ENCODE measurements at regions not wholly inside any gene's neighbourhood (a gene's known extent, or its start where the extent isn't known, plus 50 kb on each side); places are given as distances from the start of the nearest gene placed in this dataset.

GRCh38 chr1:69312055-69312732 is 255.5 kb upstream of the LRRC7 start:
- Mint-ChIP-seq H3K27ac (no peak overlapping the region), H3K27me3 (no peaks in the 10 kb centered on the region), H3K4me3 (no peak overlapping the region), H3K36me3 (ENCODE audit: low read depth) (no peaks in the 10 kb centered on the region), H3K9me3 (peaks cover 4% of the 10 kb centered on the region), H3K4me1 (no peaks in the 10 kb centered on the region)
- intact Hi-C loops (cut with micrococcal nuclease), result no loop called here
- DNase-seq (no peak), ATAC-seq (ENCODE audit: low read depth) (no peak)
- CTCF ChIA-PET, result no interaction called here
- POLR2A ChIA-PET, result no interaction called here
- no peak for TF ChIP-seq CTCF (IDR thresholded peaks at IDR 0.05)

GRCh38 chr1:69313118-69313517 is 254.6 kb upstream of the LRRC7 start:
- Mint-ChIP-seq H3K27ac (no peak overlapping the region), H3K36me3 (ENCODE audit: low read depth) (no peaks in the 10 kb centered on the region), H3K27me3 (no peaks in the 10 kb centered on the region), H3K4me1 (no peaks in the 10 kb centered on the region), H3K4me3 (no peak overlapping the region), H3K9me3 (peaks cover 4% of the 10 kb centered on the region)
- TF ChIP-seq CTCF (IDR thresholded peaks at IDR 0.05), result no peak
- DNase-seq (no peak), ATAC-seq (ENCODE audit: low read depth) (no peak)
- intact Hi-C loops (cut with micrococcal nuclease), result no loop called here
- ChIA-PET POLR2A (no interaction called here), CTCF (no interaction called here)

- Mint-ChIP-seq H3K27ac (no peak overlapping the region), H3K27me3 (no peaks in the 10 kb centered on the region), H3K36me3 (ENCODE audit: low read depth) (no peaks in the 10 kb centered on the region), H3K4me3 (no peak overlapping the region), H3K9me3 (peaks cover 4% of the 10 kb centered on the region), H3K4me1 (no peaks in the 10 kb centered on the region)
- ChIA-PET CTCF (no interaction called here), POLR2A (no interaction called here)
- no peak for DNase-seq
- no peak for ATAC-seq (ENCODE audit: low read depth)
- intact Hi-C loops (cut with micrococcal nuclease), result no loop called here
- TF ChIP-seq CTCF (IDR thresholded peaks at IDR 0.05), result no peak
Measured at GRCh38 chr1:69315416-69315815, 252.3 kb upstream of the LRRC7 start.

- POLR2A ChIA-PET, result no interaction called here
- no peak for ATAC-seq (ENCODE audit: low read depth)
- H3K4me1 Mint-ChIP-seq, result no peaks in the 10 kb centered on the region
- DNase-seq, result no peak
- intact Hi-C loops (cut with micrococcal nuclease), result no loop called here
- H3K4me3 Mint-ChIP-seq, result no peak overlapping the region
- H3K27me3 Mint-ChIP-seq, result no peaks in the 10 kb centered on the region
- no peak overlapping the region for H3K27ac Mint-ChIP-seq
- TF ChIP-seq CTCF (IDR thresholded peaks at IDR 0.05), result no peak
- H3K36me3 Mint-ChIP-seq (ENCODE audit: low read depth), result no peaks in the 10 kb centered on the region
- CTCF ChIA-PET, result no interaction called here
- peaks cover 4% of the 10 kb centered on the region for H3K9me3 Mint-ChIP-seq
Measured at GRCh38 chr1:69315823-69316222, 251.9 kb upstream of the LRRC7 start.

- CTCF ChIA-PET, result no interaction called here
- H3K4me3 Mint-ChIP-seq, result no peak overlapping the region
- no peak for TF ChIP-seq CTCF (IDR thresholded peaks at IDR 0.05)
- H3K4me1 Mint-ChIP-seq, result no peaks in the 10 kb centered on the region
- no peaks in the 10 kb centered on the region for H3K36me3 Mint-ChIP-seq (ENCODE audit: low read depth)
- DNase-seq (no peak), ATAC-seq (ENCODE audit: low read depth) (no peak)
- H3K27me3 Mint-ChIP-seq, result no peaks in the 10 kb centered on the region
- POLR2A ChIA-PET, result no interaction called here
- H3K27ac Mint-ChIP-seq, result no peak overlapping the region
- intact Hi-C loops (cut with micrococcal nuclease), result no loop called here
- peaks cover 2% of the 10 kb centered on the region for H3K9me3 Mint-ChIP-seq
Measured at GRCh38 chr1:69319287-69319686, 248.4 kb upstream of the LRRC7 start.

All from activated B cell treated with CpG ODN at 0.5 μM for 24 hours (primary cell).